ENCODE measurements at regions not wholly inside any gene's neighbourhood (a gene's known extent, or its start where the extent isn't known, plus 50 kb on each side); places are given as distances from the start of the nearest gene placed in this dataset.

DNA sequence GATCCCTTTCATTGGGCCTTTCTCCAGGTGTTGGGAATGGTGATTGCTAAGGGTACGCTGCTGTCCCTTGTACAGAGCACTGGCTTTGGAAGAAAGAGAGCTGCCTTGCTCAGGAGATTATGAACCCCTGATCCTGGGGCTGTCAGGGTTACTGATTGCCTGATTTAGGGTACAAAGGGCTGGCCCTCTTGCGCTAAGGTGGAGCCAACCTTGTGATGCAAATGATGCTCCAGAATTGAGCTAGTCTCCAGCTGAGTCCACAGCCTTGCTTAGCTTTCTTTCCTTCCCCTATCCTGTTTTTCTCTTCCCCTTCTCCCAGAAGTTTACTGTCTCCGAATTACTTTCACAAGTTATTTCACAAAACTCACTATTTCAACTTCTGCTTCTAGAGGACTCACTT is 334.7 kb downstream of the AMY1C start:
- no peaks in the 10 kb centered on the region for H3K4me1 ChIP-seq (ENCODE audit: low read length)
- H3K9me2 ChIP-seq (replicated peaks; ENCODE audit: insufficient read depth, low read length) = no peaks in the 10 kb centered on the region
- no peaks in the 10 kb centered on the region for H3F3A ChIP-seq (ENCODE audit: insufficient read depth, low read length)
- H2AFZ ChIP-seq (ENCODE audit: low read length) = no peak overlapping the region
- no peak for DNase-seq
- H3K27me3 ChIP-seq (replicated peaks; ENCODE audit: insufficient read depth, low read length) = no peaks in the 10 kb centered on the region
- no peak overlapping the region for H3K9ac ChIP-seq (ENCODE audit: low read length)
- H3K4me2 ChIP-seq (ENCODE audit: low read depth, low read length) = no peak overlapping the region
- H3K9me3 ChIP-seq (replicated peaks; ENCODE audit: insufficient read depth, low read length) = no peaks in the 10 kb centered on the region
- TF ChIP-seq EZH2phosphoT487 (IDR thresholded peaks at IDR 0.05; ENCODE audit: low read length) (no peak), EZH2 (optimal IDR thresholded peaks at IDR 0.05; ENCODE audit: low read depth, low read length) (no peak)
- TF ChIP-seq, protein P1, sequence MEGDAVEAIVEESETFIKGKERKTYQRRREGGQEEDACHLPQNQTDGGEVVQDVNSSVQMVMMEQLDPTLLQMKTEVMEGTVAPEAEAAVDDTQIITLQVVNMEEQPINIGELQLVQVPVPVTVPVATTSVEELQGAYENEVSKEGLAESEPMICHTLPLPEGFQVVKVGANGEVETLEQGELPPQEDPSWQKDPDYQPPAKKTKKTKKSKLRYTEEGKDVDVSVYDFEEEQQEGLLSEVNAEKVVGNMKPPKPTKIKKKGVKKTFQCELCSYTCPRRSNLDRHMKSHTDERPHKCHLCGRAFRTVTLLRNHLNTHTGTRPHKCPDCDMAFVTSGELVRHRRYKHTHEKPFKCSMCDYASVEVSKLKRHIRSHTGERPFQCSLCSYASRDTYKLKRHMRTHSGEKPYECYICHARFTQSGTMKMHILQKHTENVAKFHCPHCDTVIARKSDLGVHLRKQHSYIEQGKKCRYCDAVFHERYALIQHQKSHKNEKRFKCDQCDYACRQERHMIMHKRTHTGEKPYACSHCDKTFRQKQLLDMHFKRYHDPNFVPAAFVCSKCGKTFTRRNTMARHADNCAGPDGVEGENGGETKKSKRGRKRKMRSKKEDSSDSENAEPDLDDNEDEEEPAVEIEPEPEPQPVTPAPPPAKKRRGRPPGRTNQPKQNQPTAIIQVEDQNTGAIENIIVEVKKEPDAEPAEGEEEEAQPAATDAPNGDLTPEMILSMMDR (IDR thresholded peaks at IDR 0.05; ENCODE audit: low read length) = no peak
- no peak overlapping the region for H3K4me3 ChIP-seq (ENCODE audit: low read length)
- H4K20me1 ChIP-seq (ENCODE audit: insufficient read depth, low read length) = no peaks in the 10 kb centered on the region
- H3K79me2 ChIP-seq (ENCODE audit: low read length) = no peaks in the 10 kb centered on the region
- no peaks in the 10 kb centered on the region for H3K36me3 ChIP-seq (replicated peaks; ENCODE audit: insufficient read depth, low read length)
- no peak overlapping the region for H3K27ac ChIP-seq (ENCODE audit: low read length)

DNA sequence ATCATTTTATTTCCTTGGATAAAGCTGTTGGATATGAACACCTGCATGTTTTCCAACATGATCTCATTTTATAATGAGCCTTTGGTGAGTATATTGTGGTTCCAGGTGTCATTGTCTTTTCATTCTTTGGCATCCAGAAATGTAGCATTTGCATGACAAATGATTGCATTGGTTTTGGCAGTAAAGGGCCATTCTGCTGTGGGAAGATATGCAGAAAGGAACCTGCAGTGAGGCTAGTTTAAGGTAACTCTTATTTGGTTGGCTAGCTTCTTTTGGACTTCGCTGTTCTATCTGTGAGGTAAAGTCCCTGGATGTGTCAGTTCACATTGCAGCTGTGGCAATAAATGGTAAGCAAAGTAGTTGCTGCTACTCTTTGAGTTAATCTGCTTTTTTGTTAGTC is 343.0 kb downstream of the AMY1C start:
- Histone ChIP-seq H3K36me3 (replicated peaks; ENCODE audit: insufficient read depth, low read length) (no peaks in the 10 kb centered on the region), H2AFZ (ENCODE audit: low read length) (no peak overlapping the region), H3K27me3 (replicated peaks; ENCODE audit: insufficient read depth, low read length) (no peaks in the 10 kb centered on the region), H3K9ac (ENCODE audit: low read length) (no peak overlapping the region), H3K4me3 (ENCODE audit: low read length) (no peak overlapping the region), H3K27ac (ENCODE audit: low read length) (no peak overlapping the region), H3K4me2 (ENCODE audit: low read depth, low read length) (no peak overlapping the region), H4K20me1 (ENCODE audit: insufficient read depth, low read length) (no peaks in the 10 kb centered on the region), H3K9me3 (replicated peaks; ENCODE audit: insufficient read depth, low read length) (no peaks in the 10 kb centered on the region), H3K9me2 (replicated peaks; ENCODE audit: insufficient read depth, low read length) (no peaks in the 10 kb centered on the region), H3K4me1 (ENCODE audit: low read length) (no peaks in the 10 kb centered on the region), H3F3A (ENCODE audit: insufficient read depth, low read length) (no peaks in the 10 kb centered on the region), H3K79me2 (ENCODE audit: low read length) (no peaks in the 10 kb centered on the region)
- no peak for DNase-seq
- TF ChIP-seq EZH2 (optimal IDR thresholded peaks at IDR 0.05; ENCODE audit: low read depth, low read length) (no peak), EZH2phosphoT487 (IDR thresholded peaks at IDR 0.05; ENCODE audit: low read length) (no peak)
- TF ChIP-seq, protein P1 (IDR thresholded peaks at IDR 0.05; ENCODE audit: low read length) = no peak

DNA sequence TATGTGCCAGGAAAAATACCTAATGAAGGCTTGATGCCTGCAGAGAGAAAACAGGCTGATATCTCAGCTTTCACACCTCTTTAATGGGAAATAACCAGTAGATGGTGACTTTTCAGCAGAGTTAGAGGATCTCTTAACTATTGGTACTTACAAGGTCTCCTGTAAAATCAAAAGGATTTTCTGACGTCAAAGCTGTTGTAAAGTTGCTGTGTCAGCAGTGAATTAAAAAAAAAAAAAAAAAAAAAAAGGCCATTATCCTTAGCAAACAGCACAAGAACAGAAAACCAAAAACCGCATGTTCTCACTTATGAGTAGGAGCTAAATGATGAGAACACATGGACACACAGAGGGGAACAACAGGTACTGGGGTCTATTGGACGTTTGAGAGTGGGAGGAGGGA is 349.1 kb downstream of the AMY1C start:
- no peak overlapping the region for H3K27ac ChIP-seq (ENCODE audit: low read length)
- no peak overlapping the region for H3K9ac ChIP-seq (ENCODE audit: low read length)
- H3F3A ChIP-seq (ENCODE audit: insufficient read depth, low read length) = no peaks in the 10 kb centered on the region
- H3K79me2 ChIP-seq (ENCODE audit: low read length) = no peaks in the 10 kb centered on the region
- H3K36me3 ChIP-seq (replicated peaks; ENCODE audit: insufficient read depth, low read length) = no peaks in the 10 kb centered on the region
- DNase-seq = no peak
- no peak overlapping the region for H3K4me2 ChIP-seq (ENCODE audit: low read depth, low read length)
- no peaks in the 10 kb centered on the region for H3K9me3 ChIP-seq (replicated peaks; ENCODE audit: insufficient read depth, low read length)
- H4K20me1 ChIP-seq (ENCODE audit: insufficient read depth, low read length) = no peaks in the 10 kb centered on the region
- no peak overlapping the region for H2AFZ ChIP-seq (ENCODE audit: low read length)
- no peaks in the 10 kb centered on the region for H3K27me3 ChIP-seq (replicated peaks; ENCODE audit: insufficient read depth, low read length)
- TF ChIP-seq EZH2 (optimal IDR thresholded peaks at IDR 0.05; ENCODE audit: low read depth, low read length) = no peak
- TF ChIP-seq, protein P1 (IDR thresholded peaks at IDR 0.05; ENCODE audit: low read length) = no peak
- TF ChIP-seq EZH2phosphoT487 (IDR thresholded peaks at IDR 0.05; ENCODE audit: low read length) = no peak
- no peaks in the 10 kb centered on the region for H3K9me2 ChIP-seq (replicated peaks; ENCODE audit: insufficient read depth, low read length)
- H3K4me1 ChIP-seq (ENCODE audit: low read length) = no peaks in the 10 kb centered on the region
- no peak overlapping the region for H3K4me3 ChIP-seq (ENCODE audit: low read length)

All from MM.1S (cell line).